8988T (cell line): ENCODE measurements at regions not wholly inside any gene's neighbourhood (a gene's known extent, or its start where the extent isn't known, plus 50 kb on each side); places are given as distances from the start of the nearest gene placed in this dataset.

ENCODE experiments used
- DNase-seq: peaks from one replicate; pipeline ENCODE4 v3.0.0; 2011

DNA sequence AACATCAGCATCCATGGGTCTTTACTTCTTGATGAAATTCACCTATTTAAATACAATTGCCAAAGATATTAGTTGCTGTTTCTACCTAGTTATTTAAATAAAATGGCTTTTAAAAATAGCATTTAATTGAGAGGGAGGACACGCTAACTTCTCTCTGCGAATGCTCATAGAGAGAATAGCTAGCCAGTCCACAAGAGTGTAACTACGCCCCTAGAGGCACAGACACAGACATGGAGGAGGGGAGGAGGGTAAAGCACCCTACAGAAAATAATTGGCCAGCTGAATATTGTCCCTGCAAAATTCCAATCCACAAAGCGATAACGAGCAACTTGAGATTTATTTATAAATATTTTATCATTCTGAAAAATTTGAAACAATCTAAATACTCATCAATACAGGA lies 97.0 kb upstream of the PAPOLG start:
- DNase-seq = no peak

DNA sequence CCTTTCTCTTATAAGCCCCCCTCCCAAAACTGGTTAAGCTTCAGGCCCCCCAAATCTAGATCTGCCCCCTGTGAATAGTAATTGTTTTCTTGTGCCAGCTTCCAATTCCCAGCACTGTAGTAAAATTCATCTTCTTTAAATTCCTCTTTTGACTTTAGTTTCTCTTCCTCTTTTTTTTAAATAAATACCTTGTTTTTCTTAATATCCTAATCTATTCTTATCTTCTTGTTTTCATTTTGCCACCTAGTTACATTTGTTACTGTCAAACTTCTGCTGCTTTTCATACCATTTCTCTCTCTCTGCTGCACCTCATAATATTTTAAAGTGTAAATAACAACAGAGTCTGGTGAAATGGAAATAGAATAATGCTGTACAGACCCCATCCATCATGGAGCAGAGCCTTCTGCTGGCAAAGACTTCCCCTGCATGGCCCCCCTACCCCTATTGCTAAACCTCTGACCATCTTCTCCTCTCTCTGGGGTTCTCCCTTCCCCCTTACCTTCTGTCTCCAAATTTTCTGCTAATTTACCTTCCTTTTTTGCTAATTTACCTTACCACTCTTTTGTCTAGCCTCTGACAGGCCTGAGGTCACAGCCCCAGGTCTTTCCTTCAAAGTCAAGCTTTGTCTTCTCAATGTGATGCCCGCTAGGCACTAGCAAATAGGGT lies 94.9 kb upstream of the PAPOLG start:
- no peak for DNase-seq

DNA sequence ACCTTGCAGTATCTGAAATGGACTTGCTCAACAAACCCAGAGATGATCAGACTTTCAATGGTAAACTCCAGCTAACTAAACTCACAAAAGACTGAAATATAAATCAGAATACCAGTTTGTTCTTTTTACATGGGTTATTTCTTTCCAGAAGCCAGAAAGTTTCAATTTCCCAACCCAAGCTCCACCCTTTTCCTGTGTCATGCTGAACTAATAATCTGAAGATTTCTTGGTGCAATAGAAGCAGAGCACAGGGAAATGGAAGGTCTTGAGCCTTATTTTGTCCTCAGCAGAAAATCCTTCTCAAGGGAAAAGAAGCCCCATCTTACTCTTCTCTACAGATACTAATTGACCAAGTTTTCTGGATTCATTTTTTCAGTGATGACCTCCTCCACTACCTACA lies 93.3 kb upstream of the PAPOLG start:
- no peak for DNase-seq

DNA sequence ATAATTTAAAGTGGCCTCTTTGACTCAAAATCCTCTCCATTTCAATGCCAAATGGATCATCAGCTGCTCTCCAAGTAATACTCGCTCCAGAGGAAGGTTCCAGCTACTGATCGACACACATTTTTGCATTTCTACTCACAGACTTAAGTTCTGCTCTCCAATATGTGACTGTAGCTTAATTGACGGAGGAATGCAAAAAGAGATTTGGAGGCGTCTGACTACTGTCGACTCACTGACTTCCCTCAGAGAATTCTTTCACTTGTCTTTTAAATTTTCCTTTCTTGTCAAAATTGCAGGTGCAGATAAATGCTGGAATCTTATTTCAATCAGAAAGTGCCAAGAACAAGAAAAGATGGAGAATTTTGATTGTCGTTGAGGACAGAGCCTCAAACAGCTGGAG lies 84.1 kb upstream of the PAPOLG start:
- no peak for DNase-seq

DNA sequence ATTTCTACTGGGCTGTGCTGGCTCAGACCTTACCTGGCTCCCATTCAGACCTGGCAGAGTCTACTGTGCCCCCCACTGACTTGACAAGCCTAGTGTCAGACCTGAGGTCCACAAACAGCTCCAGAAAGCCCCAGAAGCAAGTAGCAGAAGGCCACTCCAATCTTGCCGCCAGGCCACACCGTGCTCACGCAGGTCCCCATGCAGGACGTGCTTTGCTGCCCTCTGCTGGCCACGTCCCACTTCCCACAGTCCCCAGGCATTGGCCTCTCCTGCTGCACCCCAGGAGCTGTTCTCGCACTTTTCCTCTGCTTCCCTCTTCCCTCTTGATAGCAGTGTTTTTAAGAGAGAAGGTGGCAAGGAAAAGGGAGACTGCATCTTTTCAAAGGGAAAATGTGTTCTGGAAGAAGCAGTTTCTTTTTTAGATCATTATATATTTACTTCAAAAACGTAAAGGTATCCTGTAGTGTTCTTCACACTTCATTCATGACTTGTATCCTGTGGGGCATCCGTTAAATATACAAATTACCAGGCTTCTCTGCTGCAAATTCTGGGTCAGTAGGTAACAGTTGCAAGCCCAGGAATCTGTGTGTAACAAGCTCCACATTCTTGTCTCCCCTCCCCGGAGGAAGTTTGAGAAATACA lies 81.4 kb upstream of the PAPOLG start:
- DNase-seq = peak; percentile 72

DNA sequence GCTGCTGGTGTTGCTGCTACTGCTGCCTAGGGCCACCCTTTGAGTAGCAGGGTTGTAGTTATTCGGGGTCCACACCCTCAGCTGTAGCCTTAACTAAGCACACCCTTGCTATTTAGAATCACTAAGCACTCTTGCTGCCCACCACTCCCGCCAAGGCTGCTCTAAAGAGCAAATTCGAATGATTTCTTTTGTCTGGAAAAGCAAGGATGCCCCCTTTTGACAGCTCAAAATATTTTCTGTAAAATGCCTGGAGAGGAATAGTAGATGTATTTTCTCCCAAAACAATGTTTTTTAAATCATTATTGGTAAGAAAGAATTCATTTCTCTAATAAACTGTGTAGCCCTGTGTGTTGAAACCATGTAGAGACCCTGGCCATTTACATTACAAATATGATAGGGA lies 80.8 kb upstream of the PAPOLG start:
- DNase-seq = no peak

DNA sequence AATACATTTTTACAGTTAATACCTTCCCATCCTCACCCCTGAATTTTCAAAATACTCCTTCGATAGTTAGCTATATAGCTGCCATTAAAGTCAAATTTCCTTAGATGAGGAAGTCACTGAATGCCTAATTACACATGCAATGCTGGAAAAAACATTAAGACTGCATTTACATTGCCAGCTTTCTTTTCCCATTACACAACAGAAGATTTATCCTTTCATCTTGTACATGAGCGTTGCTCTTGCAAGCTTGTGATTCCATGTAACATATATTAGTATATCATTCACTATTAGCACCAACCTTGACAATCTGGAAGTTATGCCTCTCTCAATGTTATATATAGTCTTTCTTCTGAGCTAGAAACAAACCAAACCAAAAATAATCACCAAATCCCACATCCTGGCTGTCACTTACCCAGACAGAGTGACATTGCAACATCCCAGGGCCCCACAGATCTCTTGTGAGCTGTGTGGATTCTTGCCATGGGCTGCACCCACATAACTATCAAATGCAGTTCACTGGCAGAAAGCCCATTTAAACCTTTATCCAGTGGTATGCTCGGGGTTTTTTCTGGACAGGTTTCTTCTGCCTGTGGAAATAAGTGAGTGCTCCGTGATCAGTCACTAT lies 79.2 kb upstream of the PAPOLG start:
- no peak for DNase-seq

DNA sequence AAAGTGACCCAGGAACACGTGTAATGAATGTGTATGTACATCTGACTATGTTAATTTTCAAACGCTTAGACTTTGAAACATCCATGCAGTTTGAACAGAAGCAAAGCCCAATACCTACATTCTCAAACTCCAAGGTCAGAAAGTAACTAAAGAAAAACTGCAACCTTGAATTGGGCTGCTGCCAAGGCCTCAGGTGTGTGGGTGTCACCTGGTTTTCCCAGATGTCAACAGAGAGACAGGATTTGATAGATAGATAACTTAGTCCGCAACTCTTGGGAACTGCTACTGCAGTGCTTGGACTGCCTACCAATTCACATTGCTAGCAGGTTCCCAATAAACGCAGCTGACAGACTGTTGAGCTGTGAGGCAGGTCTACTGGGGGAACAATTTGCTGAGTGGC lies 78.7 kb upstream of the PAPOLG start:
- no peak for DNase-seq

DNA sequence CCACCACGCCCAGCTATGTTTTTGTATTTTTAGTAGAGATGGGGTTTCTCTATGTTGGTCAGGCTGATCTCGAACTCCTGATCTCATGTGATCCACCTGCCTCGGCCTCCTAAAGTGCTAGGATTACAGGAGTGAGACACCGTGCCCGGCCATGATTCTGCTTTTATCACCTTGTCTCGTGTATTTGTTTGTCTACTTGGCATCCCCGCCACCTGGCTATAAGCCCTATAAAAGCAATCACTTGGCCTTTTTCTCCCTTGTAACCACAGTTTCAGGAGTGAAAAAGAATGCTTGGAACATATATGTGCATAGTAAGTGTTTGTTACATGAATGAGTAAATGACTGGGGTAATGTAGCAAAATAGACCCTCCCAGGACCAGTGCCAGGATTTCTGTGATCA lies 77.5 kb upstream of the PAPOLG start:
- no peak for DNase-seq

DNA sequence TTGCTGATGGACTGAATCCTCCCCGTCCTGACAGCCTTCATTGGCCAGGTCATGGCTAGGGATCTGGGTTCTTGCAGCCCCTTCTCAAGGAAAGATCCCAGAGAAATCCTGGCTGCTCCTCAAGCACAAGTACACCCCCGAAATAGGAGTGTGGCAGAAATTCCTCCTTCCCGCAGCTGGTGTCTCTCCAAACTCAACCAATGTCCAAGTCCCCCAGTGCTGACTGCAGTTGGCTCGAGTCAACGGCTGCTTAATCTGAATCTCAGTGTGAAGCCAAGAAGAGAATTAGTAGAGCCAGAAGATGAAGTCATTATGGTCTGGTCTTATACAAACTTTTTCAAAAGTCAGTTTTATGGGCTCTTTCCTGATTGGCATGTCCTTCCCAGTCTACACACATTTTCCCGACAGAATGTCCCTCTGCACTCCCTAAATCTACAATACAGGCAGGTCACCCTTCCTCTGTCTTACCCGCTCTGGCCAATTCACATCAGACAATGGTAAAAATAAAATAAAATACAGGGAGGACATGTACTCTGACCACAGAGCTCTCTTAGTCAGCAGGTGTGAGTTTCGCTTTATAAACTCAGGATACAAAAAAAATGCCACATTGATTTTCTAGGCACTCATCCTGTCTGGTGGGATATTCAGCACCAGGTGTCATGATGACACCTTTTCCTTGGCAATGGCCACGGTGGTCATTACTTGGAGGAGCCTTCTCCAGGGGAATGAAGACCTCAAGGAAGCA lies 76.9 kb upstream of the PAPOLG start:
- no peak for DNase-seq

DNA sequence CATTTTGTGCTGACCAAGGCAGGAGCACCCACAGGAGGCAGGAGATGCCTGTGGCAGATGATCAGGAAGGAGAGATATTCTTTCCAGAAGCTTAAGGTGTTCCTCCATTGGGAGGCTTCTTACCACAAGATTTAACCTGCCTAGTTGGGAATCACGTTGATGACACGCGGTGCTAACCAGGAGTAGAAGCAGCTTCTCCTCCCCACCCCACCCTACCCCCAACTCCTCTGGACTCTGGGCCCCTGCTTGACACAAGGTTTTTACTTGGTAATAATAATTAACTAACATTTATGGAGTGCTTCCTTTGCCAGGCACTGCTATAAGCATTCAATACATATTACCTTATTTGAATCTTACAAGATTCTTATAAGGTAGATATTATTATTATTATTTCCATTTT lies 62.5 kb upstream of the PAPOLG start:
- no peak for DNase-seq

DNA sequence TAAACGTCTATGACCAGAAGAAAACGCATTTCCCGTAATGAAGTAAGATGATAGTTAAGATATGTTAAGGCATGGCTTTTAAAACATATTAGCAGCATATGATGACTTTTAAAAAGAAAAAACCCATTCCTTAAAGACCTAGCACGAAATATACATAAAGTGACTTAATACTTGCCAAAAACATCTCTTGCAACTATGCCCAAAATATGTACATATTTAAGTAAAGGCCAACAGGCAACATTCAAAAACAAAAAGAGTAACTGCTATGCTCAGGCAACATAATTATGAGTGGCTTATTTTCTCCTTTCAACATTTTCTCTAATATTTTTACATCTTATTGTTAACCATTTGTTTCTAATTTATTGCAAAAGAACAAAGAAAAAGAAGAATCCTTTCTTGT lies 60.3 kb upstream of the PAPOLG start:
- DNase-seq = no peak

DNA sequence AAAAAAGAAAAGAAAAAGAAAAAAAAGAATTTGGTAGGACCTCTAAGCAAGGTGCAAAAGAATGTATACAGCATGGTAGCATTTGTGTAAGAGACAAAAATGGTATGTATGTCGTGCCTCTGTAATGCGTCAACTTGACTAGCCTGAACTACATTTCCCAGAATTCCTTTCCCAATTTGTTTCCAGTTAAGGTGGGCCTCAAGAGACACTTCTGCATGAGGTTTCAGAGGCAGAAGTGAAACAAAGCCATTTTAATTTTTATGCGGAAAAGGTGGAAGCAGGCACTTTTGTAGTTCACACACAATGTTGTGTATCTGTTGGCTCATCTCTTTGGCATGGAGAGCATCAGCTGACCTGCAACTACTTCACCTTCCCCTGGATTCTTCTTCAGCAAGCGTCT lies 56.5 kb upstream of the PAPOLG start:
- no peak for DNase-seq

DNA sequence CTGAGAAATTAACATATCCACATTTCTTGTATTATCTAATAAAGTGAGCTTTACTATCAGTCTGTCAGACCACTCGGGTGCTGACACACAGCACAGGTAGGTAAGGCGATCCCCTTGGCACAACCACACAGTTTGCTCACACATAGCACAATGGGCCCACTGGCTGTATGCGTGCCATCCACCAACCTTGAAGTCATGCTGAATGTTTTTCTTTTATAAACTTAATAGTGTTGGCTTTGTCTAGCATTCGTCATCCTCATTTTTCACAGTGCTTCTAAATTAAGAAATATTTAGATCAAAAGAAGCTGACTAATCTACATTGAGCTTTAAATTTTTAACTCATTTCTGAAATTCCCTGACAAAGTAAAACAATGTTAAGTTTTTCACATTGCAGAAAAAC lies 50.0 kb upstream of the PAPOLG start:
- no peak for DNase-seq
